RWPE2 (cell line): ENCODE measurements at regions not wholly inside any gene's neighbourhood (a gene's known extent, or its start where the extent isn't known, plus 50 kb on each side); places are given as distances from the start of the nearest gene placed in this dataset.

Source experiments
- ATAC-seq: fragments of 200-7000 bp; cut with Tn5 transposase; 3 replicates; pipeline ENCODE4 v1.9.1; 2021; ENCODE audit warnings: low read depth
- DNase-seq: peaks from one replicate; pipeline ENCODE4 v3.0.0-alpha.2; 2020; ENCODE audit warnings: low spot score
- H3K27ac ChIP-seq: fragments of 450-650 bp; 2 replicates; pipeline ENCODE4 v1.5.1; 2017; ENCODE audit warnings: mild to moderate bottlenecking; ENCODE audit not compliant: poor library complexity, severe bottlenecking
- H3K27me3 ChIP-seq: fragments of 250-450 bp; sonication (Bioruptor Pico); 2 replicates; pipeline ENCODE4 v1.5.1; 2021; ENCODE audit warnings: mild to moderate bottlenecking, moderate library complexity; ENCODE audit not compliant: insufficient read depth, poor library complexity, severe bottlenecking
- H3K36me3 ChIP-seq: fragments of 250-450 bp; sonication (Bioruptor Pico); 2 replicates; pipeline ENCODE4 v1.5.1; 2020; ENCODE audit warnings: low read depth, mild to moderate bottlenecking, moderate library complexity
- H3K4me1 ChIP-seq: fragments of 250-450 bp; sonication (Bioruptor Pico); 2 replicates; pipeline ENCODE4 v1.5.1; 2021; ENCODE audit warnings: mild to moderate bottlenecking, moderate library complexity; ENCODE audit not compliant: insufficient read depth, poor library complexity, severe bottlenecking
- H3K4me3 ChIP-seq: fragments of 250-450 bp; sonication (Bioruptor Pico); 2 replicates; pipeline ENCODE4 v1.5.1; 2021; ENCODE audit warnings: mild to moderate bottlenecking, moderate library complexity; ENCODE audit not compliant: severe bottlenecking
- H3K9me3 ChIP-seq: fragments of 250-450 bp; sonication (Bioruptor Pico); 2 replicates; pipeline ENCODE4 v1.5.1; 2021; ENCODE audit warnings: mild to moderate bottlenecking, moderate library complexity; ENCODE audit not compliant: severe bottlenecking
- TF ChIP-seq, protein P1 (sequence below): fragments of 450-650 bp; IDR thresholded peaks from one replicate; pipeline ENCODE4 v1.5.1; 2017; ENCODE audit warnings: mild to moderate bottlenecking, moderate library complexity; ENCODE audit not compliant: poor library complexity, severe bottlenecking

DNA sequence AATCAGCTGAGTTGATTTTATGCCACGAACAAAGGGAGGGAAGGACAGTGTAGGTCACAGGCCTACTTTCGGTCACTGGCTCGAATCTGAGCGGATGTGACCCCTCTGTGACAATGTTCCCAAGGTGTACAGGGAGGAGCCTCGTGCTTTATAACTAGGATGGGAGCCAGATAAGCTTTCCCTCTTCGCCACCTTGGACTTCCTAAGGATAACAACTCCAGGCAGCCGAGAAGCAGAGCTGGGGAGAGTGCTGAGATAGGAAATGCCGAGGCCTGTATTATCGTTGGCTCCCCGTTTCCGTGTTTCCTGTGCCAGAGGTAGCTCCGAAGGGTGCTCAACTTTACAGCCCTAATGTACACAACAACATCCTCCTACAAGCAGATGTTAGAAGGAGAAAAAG is 217.8 kb upstream of the IRX3 start:
- Histone ChIP-seq H3K9me3 (no peaks in the 10 kb centered on the region), H3K36me3 (no peaks in the 10 kb centered on the region), H3K4me1 (no peaks in the 10 kb centered on the region), H3K4me3 (no peak overlapping the region), H3K27me3 (peaks cover 3% of the 10 kb centered on the region), H3K27ac (no peak overlapping the region)
- ATAC-seq (no peak), DNase-seq (no peak)
- TF ChIP-seq, protein P1, sequence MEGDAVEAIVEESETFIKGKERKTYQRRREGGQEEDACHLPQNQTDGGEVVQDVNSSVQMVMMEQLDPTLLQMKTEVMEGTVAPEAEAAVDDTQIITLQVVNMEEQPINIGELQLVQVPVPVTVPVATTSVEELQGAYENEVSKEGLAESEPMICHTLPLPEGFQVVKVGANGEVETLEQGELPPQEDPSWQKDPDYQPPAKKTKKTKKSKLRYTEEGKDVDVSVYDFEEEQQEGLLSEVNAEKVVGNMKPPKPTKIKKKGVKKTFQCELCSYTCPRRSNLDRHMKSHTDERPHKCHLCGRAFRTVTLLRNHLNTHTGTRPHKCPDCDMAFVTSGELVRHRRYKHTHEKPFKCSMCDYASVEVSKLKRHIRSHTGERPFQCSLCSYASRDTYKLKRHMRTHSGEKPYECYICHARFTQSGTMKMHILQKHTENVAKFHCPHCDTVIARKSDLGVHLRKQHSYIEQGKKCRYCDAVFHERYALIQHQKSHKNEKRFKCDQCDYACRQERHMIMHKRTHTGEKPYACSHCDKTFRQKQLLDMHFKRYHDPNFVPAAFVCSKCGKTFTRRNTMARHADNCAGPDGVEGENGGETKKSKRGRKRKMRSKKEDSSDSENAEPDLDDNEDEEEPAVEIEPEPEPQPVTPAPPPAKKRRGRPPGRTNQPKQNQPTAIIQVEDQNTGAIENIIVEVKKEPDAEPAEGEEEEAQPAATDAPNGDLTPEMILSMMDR = no peak

DNA sequence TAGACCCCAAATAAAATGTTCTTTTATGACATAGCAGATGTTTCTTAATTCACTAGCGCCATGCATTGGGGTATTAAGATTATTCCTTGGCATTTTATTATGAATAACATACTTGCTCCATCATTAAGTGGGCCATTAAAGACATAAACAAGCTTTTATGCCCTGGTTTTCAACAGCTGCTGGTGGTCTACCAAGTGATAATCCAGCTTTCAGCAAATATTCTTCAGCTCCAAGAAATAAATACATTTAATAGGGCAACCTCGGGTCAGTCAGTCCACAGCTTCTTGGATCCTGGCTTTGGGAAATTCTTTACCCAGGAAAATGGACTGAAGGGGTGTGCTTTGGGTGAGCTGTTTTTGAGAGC is 217.3 kb upstream of the IRX3 start:
- Histone ChIP-seq H3K27me3 (peaks cover 3% of the 10 kb centered on the region), H3K4me1 (no peaks in the 10 kb centered on the region), H3K4me3 (no peak overlapping the region), H3K36me3 (no peaks in the 10 kb centered on the region), H3K9me3 (no peaks in the 10 kb centered on the region), H3K27ac (no peak overlapping the region)
- DNase-seq (no peak), ATAC-seq (no peak)
- TF ChIP-seq, protein P1 = no peak

DNA sequence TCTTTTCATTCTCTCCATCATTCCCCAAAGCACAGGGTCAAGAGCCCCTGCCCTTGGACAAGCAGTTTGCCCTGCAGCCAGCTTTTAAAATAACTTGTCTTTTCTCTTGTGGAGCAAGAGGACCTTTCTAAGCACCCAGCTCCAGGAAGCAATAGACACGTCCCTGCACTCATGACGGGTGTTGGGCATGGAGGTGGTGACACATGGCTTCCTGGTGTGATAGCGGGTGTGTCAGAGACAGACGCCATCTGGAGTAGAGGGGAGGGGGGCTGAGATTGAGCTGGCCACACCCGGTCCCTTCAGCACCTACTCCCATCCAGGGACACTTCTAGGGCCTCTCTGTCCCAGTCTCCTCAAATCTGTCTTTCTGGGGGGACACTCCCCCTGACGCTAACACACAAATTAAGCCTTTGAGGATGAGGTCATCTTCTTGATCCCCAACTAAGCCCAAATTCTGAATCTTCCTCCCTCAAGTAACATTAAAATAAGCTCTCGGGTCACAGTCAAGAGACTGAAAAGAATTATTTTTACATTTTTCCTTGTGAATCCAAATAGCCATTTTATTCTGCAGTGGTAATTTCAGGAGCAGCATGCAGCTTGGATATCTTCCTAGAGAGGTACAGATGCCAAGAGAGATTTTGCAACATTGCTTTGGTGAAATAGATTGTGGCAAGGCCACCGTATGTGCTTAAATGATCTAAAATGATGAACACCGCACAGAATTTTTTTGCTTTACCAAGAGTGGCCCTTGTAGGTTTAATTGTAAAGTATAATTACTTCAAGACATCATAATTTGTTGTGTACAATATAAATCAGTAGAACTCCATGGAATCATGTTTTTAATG is 216.6 kb upstream of the IRX3 start:
- Histone ChIP-seq H3K27me3 (peaks cover 3% of the 10 kb centered on the region), H3K27ac (no peak overlapping the region), H3K4me3 (no peak overlapping the region), H3K4me1 (no peaks in the 10 kb centered on the region), H3K36me3 (no peaks in the 10 kb centered on the region), H3K9me3 (no peaks in the 10 kb centered on the region)
- no peak for ATAC-seq
- TF ChIP-seq, protein P1 = no peak
- no peak for DNase-seq

DNA sequence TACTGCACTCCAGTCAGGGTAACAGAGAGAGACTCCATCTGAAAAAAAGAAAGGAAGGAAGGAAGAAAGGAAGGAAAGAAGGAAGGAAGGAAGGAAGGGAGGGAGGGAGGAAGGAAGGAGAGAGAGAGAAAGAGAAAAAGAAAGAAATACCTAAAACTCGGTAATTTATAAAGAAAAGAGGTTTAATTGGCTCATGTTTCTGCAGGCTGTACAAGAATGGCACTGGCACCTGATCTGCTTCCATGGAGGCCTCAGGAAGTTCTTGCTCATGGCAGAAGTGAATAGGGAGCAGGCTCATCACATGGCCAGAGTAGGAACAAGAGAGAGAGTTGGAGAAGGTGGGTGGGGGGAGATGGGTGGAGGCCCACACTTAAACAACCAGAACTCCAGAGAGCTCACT is 215.2 kb upstream of the IRX3 start:
- no peak for ATAC-seq
- no peak overlapping the region for H3K27ac ChIP-seq
- H3K4me3 ChIP-seq = no peak overlapping the region
- TF ChIP-seq, protein P1 = no peak
- no peaks in the 10 kb centered on the region for H3K9me3 ChIP-seq
- no peaks in the 10 kb centered on the region for H3K4me1 ChIP-seq
- H3K36me3 ChIP-seq = no peaks in the 10 kb centered on the region
- DNase-seq = no peak
- H3K27me3 ChIP-seq = peaks cover 3% of the 10 kb centered on the region

DNA sequence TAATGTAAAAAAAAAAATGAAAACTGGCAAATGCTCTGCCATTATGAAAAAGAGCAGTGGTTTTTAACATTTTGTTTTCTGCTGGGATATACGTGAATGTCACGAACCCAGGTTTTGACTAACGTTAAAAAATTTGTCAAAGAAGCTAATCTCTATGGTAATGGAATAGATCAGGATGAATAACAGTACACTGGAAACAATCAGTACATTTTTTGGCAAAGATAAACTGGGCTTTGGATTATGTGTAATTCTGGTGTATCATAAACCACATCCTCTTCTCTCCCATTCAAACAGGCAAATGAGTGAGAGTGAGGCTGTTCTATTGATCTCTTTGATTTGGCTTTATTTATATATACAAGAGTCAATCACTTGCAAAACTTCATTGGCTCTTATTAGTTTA is 207.0 kb upstream of the IRX3 start:
- TF ChIP-seq, protein P1 = no peak
- H3K27me3 ChIP-seq = no peaks in the 10 kb centered on the region
- DNase-seq (no peak), ATAC-seq (no peak)
- no peak overlapping the region for H3K4me3 ChIP-seq
- H3K4me1 ChIP-seq = no peaks in the 10 kb centered on the region
- no peaks in the 10 kb centered on the region for H3K36me3 ChIP-seq
- no peak overlapping the region for H3K27ac ChIP-seq
- H3K9me3 ChIP-seq = no peaks in the 10 kb centered on the region
